ENCODE measurements at regions not wholly inside any gene's neighbourhood (a gene's known extent, or its start where the extent isn't known, plus 50 kb on each side); places are given as distances from the start of the nearest gene placed in this dataset.

GRCh38 chr3:72350761-72351505 is 497.3 kb downstream of the SHQ1 start:
- Histone ChIP-seq H3K9me3 (no peaks in the 10 kb centered on the region), H3K36me3 (no peaks in the 10 kb centered on the region), H3K4me1 (peaks cover 0 to 21% (median 17%) of the 10 kb centered on the region in 4 donors), H3K27ac (no peak overlapping the region), H3K27me3 (no peaks in the 10 kb centered on the region), H3K4me3 (no peak overlapping the region)
- no peak for TF ChIP-seq CTCF (IDR thresholded peaks at IDR 0.05)
- peak in 1 of 2 donors; percentile 40 for DNase-seq
- intact Hi-C loops (cut with DNase I; ENCODE audit: low total_unique reads) = no loop called here

- intact Hi-C loops (cut with DNase I; ENCODE audit: low total_unique reads) = no loop called here
Measured at GRCh38 chr3:72348357-72348756, 499.9 kb downstream of the SHQ1 start.

GRCh38 chr3:72347819-72348319 is 500.4 kb downstream of the SHQ1 start:
- peak overlapping the region; percentile 35 to 74 for H3K27ac ChIP-seq
- H3K4me3 ChIP-seq = no peak overlapping the region
- no peaks in the 10 kb centered on the region for H3K36me3 ChIP-seq
- peak in 1 of 2 experiments; percentile 18 for TF ChIP-seq CTCF (IDR thresholded peaks at IDR 0.05)
- DNase-seq = peak; percentile 92 to 95
- H3K4me1 ChIP-seq = peaks cover 0 to 23% (median 17%) of the 10 kb centered on the region in 4 donors
- no peaks in the 10 kb centered on the region for H3K27me3 ChIP-seq
- intact Hi-C loops (cut with DNase I; ENCODE audit: low total_unique reads) = no loop called here
- H3K9me3 ChIP-seq = no peaks in the 10 kb centered on the region

More at GRCh38 chr3:72348357-72348756, 499.9 kb downstream of the SHQ1 start:
- Histone ChIP-seq H3K4me3 (no peak overlapping the region), H3K9me3 (no peaks in the 10 kb centered on the region), H3K27ac (peak overlapping the region; percentile 35 to 74), H3K36me3 (no peaks in the 10 kb centered on the region), H3K4me1 (peaks cover 0 to 21% (median 17%) of the 10 kb centered on the region in 4 donors), H3K27me3 (no peaks in the 10 kb centered on the region)
- DNase-seq = peak in 1 of 2 donors; percentile 4
- TF ChIP-seq CTCF (IDR thresholded peaks at IDR 0.05) = no peak

GRCh38 chr3:72346526-72346926 is 501.7 kb downstream of the SHQ1 start:
- no peak for TF ChIP-seq CTCF (IDR thresholded peaks at IDR 0.05)
- peaks cover 0 to 25% (median 17%) of the 10 kb centered on the region in 4 donors for H3K4me1 ChIP-seq
- no peaks in the 10 kb centered on the region for H3K36me3 ChIP-seq
- H3K27me3 ChIP-seq = no peaks in the 10 kb centered on the region
- intact Hi-C loops (cut with DNase I; ENCODE audit: low total_unique reads) = no loop called here
- H3K4me3 ChIP-seq = no peak overlapping the region
- no peaks in the 10 kb centered on the region for H3K9me3 ChIP-seq
- DNase-seq = peak; percentile 41 to 57
- H3K27ac ChIP-seq = peak overlapping the region in 1 of 2 donors; percentile 74

- intact Hi-C loops (cut with DNase I; ENCODE audit: low total_unique reads) = no loop called here
- Histone ChIP-seq H3K9me3 (no peaks in the 10 kb centered on the region), H3K27ac (no peak overlapping the region), H3K4me3 (no peak overlapping the region), H3K36me3 (no peaks in the 10 kb centered on the region), H3K4me1 (peaks cover 0 to 25% (median 17%) of the 10 kb centered on the region in 4 donors), H3K27me3 (no peaks in the 10 kb centered on the region)
- TF ChIP-seq CTCF (IDR thresholded peaks at IDR 0.05) = no peak
- peak in 1 of 2 donors; percentile 54 for DNase-seq
Measured at GRCh38 chr3:72345980-72346379, 502.3 kb downstream of the SHQ1 start.

All from tibial artery (tissue), 4 donors.